IgD-negative memory B cell (primary cell): ENCODE measurements at regions not wholly inside any gene's neighbourhood (a gene's known extent, or its start where the extent isn't known, plus 50 kb on each side); places are given as distances from the start of the nearest gene placed in this dataset.

Experiments
- H3K27ac Mint-ChIP-seq, 3 donors: one replicate each; pipeline ENCODE4 v1.8.0; 2020 to 2022; ENCODE audit warnings: mild to moderate bottlenecking in 3 of 3, mixed read lengths in 3 of 3, moderate library complexity in 1 of 3
- H3K27me3 Mint-ChIP-seq: one replicate; pipeline ENCODE4 v1.8.0; 2021; ENCODE audit warnings: mixed read lengths
- H3K36me3 Mint-ChIP-seq: one replicate; pipeline ENCODE4 v1.8.0; 2020; ENCODE audit warnings: mild to moderate bottlenecking, mixed read lengths
- H3K4me1 Mint-ChIP-seq, 3 donors: one replicate each; pipeline ENCODE4 v1.8.0; 2020 to 2022; ENCODE audit warnings: mixed read lengths in 3 of 3, mild to moderate bottlenecking in 1 of 3
- H3K4me3 Mint-ChIP-seq, 4 donors: one replicate each; pipeline ENCODE4 v1.8.0; 2020 to 2022; ENCODE audit warnings: mild to moderate bottlenecking in 4 of 4, mixed read lengths in 4 of 4, moderate library complexity in 3 of 4
- H3K9me3 Mint-ChIP-seq, 3 donors: one replicate each; pipeline ENCODE4 v1.8.0; 2020 to 2021; ENCODE audit warnings: mixed read lengths in 3 of 3, mild to moderate bottlenecking in 1 of 3

DNA sequence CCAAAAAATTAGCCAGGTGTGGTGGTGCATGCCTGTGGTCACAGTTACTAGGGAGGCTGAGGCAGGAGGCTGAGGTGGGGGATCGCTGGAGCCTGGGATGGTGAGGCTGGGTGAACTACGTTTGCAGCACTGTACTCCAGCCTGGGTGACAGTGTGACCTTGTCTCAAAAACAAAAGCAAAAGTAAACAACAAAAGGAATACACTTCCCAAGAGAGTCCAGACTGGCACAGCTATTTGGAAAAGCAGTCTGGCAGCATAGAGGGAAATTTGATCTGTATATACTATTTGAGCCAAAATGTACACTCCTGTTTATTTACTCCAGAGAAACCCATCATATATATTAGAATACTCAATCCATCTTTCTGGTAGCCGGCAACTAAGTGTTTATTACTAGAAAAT, 107.0 kb upstream of the HMCN1 start:
- peaks cover 2 to 4% (median 3%) of the 10 kb centered on the region in 3 donors for H3K4me1 Mint-ChIP-seq
- no peak overlapping the region for H3K27ac Mint-ChIP-seq

GRCh38 chr1:185626344-185626743, 107.8 kb upstream of the HMCN1 start:
- no peaks in the 10 kb centered on the region for H3K27me3 Mint-ChIP-seq
- peaks cover 2 to 4% (median 3%) of the 10 kb centered on the region in 3 donors for H3K4me1 Mint-ChIP-seq
- H3K27ac Mint-ChIP-seq, result no peak overlapping the region
- no peak overlapping the region for H3K4me3 Mint-ChIP-seq
- H3K36me3 Mint-ChIP-seq, result no peaks in the 10 kb centered on the region
- peaks cover 0 to 4% (median 3%) of the 10 kb centered on the region in 3 donors for H3K9me3 Mint-ChIP-seq

More for the DNA sequence above, 107.0 kb upstream of the HMCN1 start:
- peak overlapping the region in 1 of 4 donors; percentile 22 for H3K4me3 Mint-ChIP-seq
- peaks cover 0 to 4% (median 3%) of the 10 kb centered on the region in 3 donors for H3K9me3 Mint-ChIP-seq
- H3K27me3 Mint-ChIP-seq, result no peaks in the 10 kb centered on the region
- no peaks in the 10 kb centered on the region for H3K36me3 Mint-ChIP-seq

- Mint-ChIP-seq H3K4me3 (peak overlapping the region in 1 of 4 donors; percentile 50), H3K9me3 (peaks cover 0 to 10% (median 6%) of the 10 kb centered on the region in 3 donors), H3K27ac (no peak overlapping the region), H3K36me3 (no peaks in the 10 kb centered on the region), H3K4me1 (peaks cover 19 to 31% (median 26%) of the 10 kb centered on the region in 3 donors), H3K27me3 (no peaks in the 10 kb centered on the region)
Measured at GRCh38 chr1:185610954-185611353, 123.2 kb upstream of the HMCN1 start.

DNA sequence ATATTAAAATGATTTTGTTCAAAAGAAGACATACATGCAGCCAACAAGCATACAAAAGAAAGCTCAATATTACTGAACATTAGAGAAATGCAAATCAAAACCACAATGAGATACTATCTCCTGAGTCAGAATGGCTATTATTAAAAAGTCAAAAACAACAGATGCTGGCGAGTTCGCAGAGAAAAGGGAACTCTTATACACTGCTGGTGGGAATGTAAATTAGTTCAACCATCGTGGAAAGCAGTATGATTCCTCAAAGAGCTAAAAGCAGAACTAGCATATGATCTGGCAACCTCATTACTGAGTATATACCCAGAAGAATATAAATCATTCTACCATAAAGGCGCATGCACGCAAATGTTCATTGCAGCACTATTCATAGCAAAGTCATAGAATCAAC, 126.0 kb upstream of the HMCN1 start:
- no peaks in the 10 kb centered on the region for H3K36me3 Mint-ChIP-seq
- peaks cover 0 to 5% (median 3%) of the 10 kb centered on the region in 3 donors for H3K9me3 Mint-ChIP-seq
- H3K4me1 Mint-ChIP-seq, result peaks cover 23 to 39% (median 31%) of the 10 kb centered on the region in 3 donors
- H3K4me3 Mint-ChIP-seq, result peak overlapping the region in 1 of 4 donors; percentile 44
- H3K27me3 Mint-ChIP-seq, result no peaks in the 10 kb centered on the region
- H3K27ac Mint-ChIP-seq, result peak overlapping the region in 1 of 3 donors; percentile 2

- Mint-ChIP-seq H3K36me3 (no peaks in the 10 kb centered on the region), H3K4me1 (peaks cover 16 to 26% (median 22%) of the 10 kb centered on the region in 3 donors), H3K27me3 (no peaks in the 10 kb centered on the region), H3K9me3 (peaks cover 0 to under 1% (median 0%) of the 10 kb centered on the region in 3 donors), H3K27ac (no peak overlapping the region), H3K4me3 (no peak overlapping the region)
Measured at GRCh38 chr1:185603158-185603557, 131.0 kb upstream of the HMCN1 start.

DNA sequence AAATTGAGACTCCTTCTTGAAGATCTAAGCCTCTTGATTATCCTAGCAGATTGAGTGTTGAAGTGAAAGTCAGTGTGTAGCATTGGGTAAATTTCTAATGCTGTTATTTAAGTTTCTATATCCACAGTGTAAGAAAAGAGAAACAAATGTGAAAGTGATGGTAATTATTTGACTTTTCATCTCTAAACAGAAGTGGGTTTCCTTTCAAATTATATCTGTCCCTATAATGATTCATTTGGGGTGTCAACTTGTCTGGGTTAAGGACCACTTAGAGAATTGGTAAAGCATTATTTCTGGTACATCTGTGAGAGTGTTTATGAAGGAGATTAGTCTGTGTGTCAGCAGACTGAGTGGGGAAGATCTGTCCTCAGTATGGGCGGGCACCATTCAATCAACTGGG, 133.0 kb upstream of the HMCN1 start:
- H3K4me1 Mint-ChIP-seq, result peaks cover 12 to 16% (median 15%) of the 10 kb centered on the region in 3 donors
- H3K9me3 Mint-ChIP-seq, result no peaks in the 10 kb centered on the region
- no peak overlapping the region for H3K27ac Mint-ChIP-seq
- no peak overlapping the region for H3K4me3 Mint-ChIP-seq
- no peaks in the 10 kb centered on the region for H3K27me3 Mint-ChIP-seq
- H3K36me3 Mint-ChIP-seq, result no peaks in the 10 kb centered on the region

DNA sequence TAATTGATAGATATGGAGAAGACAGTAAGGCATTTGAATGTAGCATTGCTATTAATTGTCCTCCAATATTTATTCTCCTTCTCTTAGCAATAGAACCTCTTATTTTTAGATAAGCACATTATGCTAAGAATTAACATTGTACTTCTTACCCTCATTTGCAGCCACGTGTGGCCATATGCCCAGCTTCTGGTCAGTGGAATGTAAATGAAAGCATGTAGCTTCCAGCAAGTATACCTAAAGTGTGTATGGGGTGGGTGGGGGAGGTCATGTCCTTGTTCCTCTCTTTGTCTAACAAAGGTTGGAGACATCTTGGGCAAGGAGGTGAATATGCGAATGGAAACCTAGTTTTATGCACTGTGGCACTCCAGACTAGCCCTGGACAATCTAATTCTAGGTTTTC, 133.6 kb upstream of the HMCN1 start:
- Mint-ChIP-seq H3K4me3 (no peak overlapping the region), H3K27ac (no peak overlapping the region), H3K36me3 (no peaks in the 10 kb centered on the region), H3K4me1 (peaks cover 14 to 19% (median 18%) of the 10 kb centered on the region in 3 donors), H3K9me3 (no peaks in the 10 kb centered on the region), H3K27me3 (no peaks in the 10 kb centered on the region)

GRCh38 chr1:185598332-185598731, 135.9 kb upstream of the HMCN1 start:
- no peaks in the 10 kb centered on the region for H3K27me3 Mint-ChIP-seq
- no peak overlapping the region for H3K4me3 Mint-ChIP-seq
- H3K9me3 Mint-ChIP-seq, result no peaks in the 10 kb centered on the region
- peak overlapping the region in 1 of 3 donors; percentile 30 for H3K27ac Mint-ChIP-seq
- peaks cover 1% of the 10 kb centered on the region for H3K36me3 Mint-ChIP-seq
- H3K4me1 Mint-ChIP-seq, result peaks cover 10 to 20% (median 10%) of the 10 kb centered on the region in 3 donors

DNA sequence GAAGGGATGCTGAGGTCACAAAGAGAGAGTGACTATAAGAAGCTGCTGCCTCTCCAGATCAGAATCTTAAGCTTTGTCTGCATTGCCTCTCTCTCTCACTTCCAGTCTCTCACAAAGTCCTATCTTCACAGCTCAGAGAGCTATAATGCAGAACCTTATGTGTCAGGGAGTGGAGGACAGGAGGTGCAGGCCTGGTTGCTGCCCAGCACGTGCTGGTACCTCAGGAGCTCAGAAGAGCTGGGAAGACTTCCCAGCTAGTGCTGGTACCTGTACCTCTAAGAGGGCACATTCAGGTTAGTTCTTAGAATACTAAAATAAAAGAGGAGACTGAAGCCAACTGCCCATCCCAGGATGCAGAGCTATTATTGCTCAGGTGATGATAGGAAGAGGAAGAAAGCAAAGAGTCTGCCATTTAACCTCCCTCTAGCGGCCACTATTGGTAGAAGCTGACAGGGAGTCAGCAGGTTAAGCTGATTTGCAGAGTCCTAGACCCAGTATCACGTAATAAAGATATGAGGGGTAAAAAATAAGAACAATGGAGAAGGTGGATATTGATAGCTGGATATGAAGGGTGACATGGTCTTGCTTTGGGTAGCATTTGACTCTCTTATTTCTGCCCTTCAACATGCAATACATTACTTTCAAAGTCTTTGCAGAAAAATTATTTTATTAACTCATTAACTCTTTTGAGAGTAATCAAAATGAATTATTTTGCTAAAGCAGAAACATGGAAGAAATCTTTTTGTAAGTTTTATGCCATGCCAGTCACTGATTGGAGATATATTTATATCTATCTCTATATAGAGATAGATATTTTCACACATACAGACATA, 138.1 kb upstream of the HMCN1 start:
- peaks cover 1% of the 10 kb centered on the region for H3K36me3 Mint-ChIP-seq
- no peak overlapping the region for H3K4me3 Mint-ChIP-seq
- H3K27ac Mint-ChIP-seq, result peak overlapping the region in 1 of 3 donors; percentile 51
- peaks cover 14 to 30% (median 15%) of the 10 kb centered on the region in 3 donors for H3K4me1 Mint-ChIP-seq
- no peaks in the 10 kb centered on the region for H3K27me3 Mint-ChIP-seq
- peaks cover 0 to 3% (median 0%) of the 10 kb centered on the region in 3 donors for H3K9me3 Mint-ChIP-seq

- Mint-ChIP-seq H3K27ac (peak overlapping the region in 1 of 3 donors; percentile 43), H3K27me3 (no peaks in the 10 kb centered on the region), H3K9me3 (peaks cover 0 to 3% (median 1%) of the 10 kb centered on the region in 3 donors), H3K4me3 (no peak overlapping the region), H3K4me1 (peaks cover 14 to 30% (median 15%) of the 10 kb centered on the region in 3 donors), H3K36me3 (peaks cover 3% of the 10 kb centered on the region)
Measured at GRCh38 chr1:185594786-185595410, 139.3 kb upstream of the HMCN1 start.

DNA sequence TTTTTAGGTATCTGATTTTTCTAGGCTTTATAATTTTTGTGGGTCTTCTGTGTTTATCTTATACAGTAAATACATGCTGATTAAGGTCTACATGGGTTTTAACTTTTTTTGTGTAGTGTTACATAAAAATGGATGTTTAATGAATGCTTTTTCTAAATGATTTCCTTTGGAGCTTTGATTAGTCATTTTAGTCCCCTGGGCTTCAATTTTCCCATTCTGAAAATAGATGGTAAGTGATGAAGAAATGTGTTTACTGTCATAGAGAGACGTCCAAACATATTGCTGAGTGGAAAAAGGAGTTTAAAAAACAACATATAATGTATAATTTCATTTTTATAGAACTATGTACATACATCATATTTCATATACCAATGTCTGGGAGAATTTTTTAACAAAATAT, 140.9 kb upstream of the HMCN1 start:
- Mint-ChIP-seq H3K4me3 (no peak overlapping the region), H3K27ac (no peak overlapping the region), H3K4me1 (peaks cover 9 to 24% (median 10%) of the 10 kb centered on the region in 3 donors), H3K27me3 (no peaks in the 10 kb centered on the region), H3K9me3 (peaks cover 0 to 3% (median 1%) of the 10 kb centered on the region in 3 donors), H3K36me3 (peaks cover 3% of the 10 kb centered on the region)

DNA sequence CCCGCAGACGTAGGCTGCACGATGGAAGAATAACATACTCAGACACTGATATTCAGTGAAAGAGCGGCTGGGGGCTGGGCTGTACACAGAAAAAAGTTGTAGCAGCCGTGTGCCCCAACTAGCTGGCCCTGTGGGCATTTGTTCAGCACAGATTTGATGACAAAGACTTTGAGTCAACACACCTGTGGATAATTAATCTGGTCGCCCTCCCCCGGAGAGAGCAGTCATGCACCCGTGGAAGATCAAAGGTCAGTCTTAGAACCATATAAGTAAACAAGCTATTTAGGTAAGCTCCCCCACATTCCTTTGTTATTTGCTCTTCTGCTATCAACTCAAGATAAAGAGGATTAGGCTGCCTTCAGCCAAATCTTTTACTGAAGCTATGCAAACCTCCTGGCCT, 148.4 kb upstream of the HMCN1 start:
- H3K9me3 Mint-ChIP-seq, result peaks cover 3 to 9% (median 9%) of the 10 kb centered on the region in 3 donors
- H3K36me3 Mint-ChIP-seq, result peaks cover 5% of the 10 kb centered on the region
- H3K4me3 Mint-ChIP-seq, result no peak overlapping the region
- H3K4me1 Mint-ChIP-seq, result no peaks in the 10 kb centered on the region
- no peak overlapping the region for H3K27ac Mint-ChIP-seq
- H3K27me3 Mint-ChIP-seq, result peaks cover 5% of the 10 kb centered on the region

GRCh38 chr1:185581961-185582725, 152.0 kb upstream of the HMCN1 start:
- Mint-ChIP-seq H3K9me3 (peaks cover 6 to 36% (median 29%) of the 10 kb centered on the region in 3 donors), H3K27ac (no peak overlapping the region), H3K27me3 (peaks cover 5% of the 10 kb centered on the region), H3K36me3 (peaks cover 6% of the 10 kb centered on the region), H3K4me1 (no peaks in the 10 kb centered on the region), H3K4me3 (no peak overlapping the region)

DNA sequence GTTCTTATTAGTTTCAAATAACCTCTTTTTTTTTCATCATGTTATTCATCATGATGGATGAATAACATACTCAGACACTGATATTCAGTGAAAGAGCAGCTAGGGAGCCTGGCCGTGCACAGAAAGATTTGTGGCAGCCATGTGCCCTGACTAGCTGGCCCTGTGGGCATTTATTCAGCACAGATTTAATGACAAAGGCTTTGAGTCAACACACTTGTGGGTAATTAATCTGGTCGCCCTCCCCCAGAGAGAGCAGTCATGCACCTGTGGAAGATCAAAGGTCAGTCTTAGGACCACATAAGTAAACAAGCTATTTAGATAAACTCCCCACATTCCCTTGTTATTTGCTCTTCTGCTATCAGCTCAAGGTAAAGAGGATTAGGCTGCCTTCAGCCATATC, 153.2 kb upstream of the HMCN1 start:
- no peaks in the 10 kb centered on the region for H3K4me1 Mint-ChIP-seq
- H3K27ac Mint-ChIP-seq, result no peak overlapping the region
- H3K27me3 Mint-ChIP-seq, result peaks cover 4% of the 10 kb centered on the region
- peaks cover 5% of the 10 kb centered on the region for H3K36me3 Mint-ChIP-seq
- H3K9me3 Mint-ChIP-seq, result peaks cover 6 to 36% (median 29%) of the 10 kb centered on the region in 3 donors
- no peak overlapping the region for H3K4me3 Mint-ChIP-seq

- peaks cover 6 to 36% (median 22%) of the 10 kb centered on the region in 3 donors for H3K9me3 Mint-ChIP-seq
- peaks cover 4% of the 10 kb centered on the region for H3K36me3 Mint-ChIP-seq
- no peak overlapping the region for H3K27ac Mint-ChIP-seq
- peak overlapping the region in 2 of 4 donors; percentile 61 to 74 for H3K4me3 Mint-ChIP-seq
- H3K27me3 Mint-ChIP-seq, result no peaks in the 10 kb centered on the region
- peaks cover 0 to 11% (median 11%) of the 10 kb centered on the region in 3 donors for H3K4me1 Mint-ChIP-seq
Measured at GRCh38 chr1:185578293-185578692, 155.9 kb upstream of the HMCN1 start.
